Stimulated activated CD4-positive, alpha-beta T cell treated with anti-CD3 and anti-CD28 coated beads, Interleukin-2, amount 100 ng/mL, for 48 hours (primary cell): ENCODE measurements at regions not wholly inside any gene's neighbourhood (a gene's known extent, or its start where the extent isn't known, plus 50 kb on each side); places are given as distances from the start of the nearest gene placed in this dataset.
A peak's percentile ranks its signal among the peaks of the same experiment; 100 is the strongest.
"Not testable (repeated sequence)": the region's sequence is repeated elsewhere in the genome, so short reads cannot be mapped to it uniquely, and the experiment has no call there.

Experiments used
- DNase-seq, 2 donors: peaks; one replicate each; pipeline ENCODE4 v3.0.0-alpha.2; 2020

GRCh38 chr11:91295591-91295990 lies 929.0 kb upstream of the FAT3 start:
- DNase-seq = no peak

- DNase-seq = no peak
These were observed 931.5 kb upstream of the FAT3 start for GRCh38 chr11:91293119-91293518.

- DNase-seq = no peak
These were observed 952.5 kb upstream of the FAT3 start for GRCh38 chr11:91272089-91272488.

- DNase-seq = not testable (repeated sequence)
These were observed 955.9 kb upstream of the FAT3 start for GRCh38 chr11:91268512-91269295.

- no peak for DNase-seq
These were observed 958.7 kb upstream of the FAT3 start for GRCh38 chr11:91265946-91266345.

GRCh38 chr11:91264481-91264880 lies 960.1 kb upstream of the FAT3 start:
- DNase-seq = no peak

GRCh38 chr11:91263496-91264365 lies 960.9 kb upstream of the FAT3 start:
- no peak for DNase-seq

- DNase-seq = no peak
These were observed 963.1 kb upstream of the FAT3 start for GRCh38 chr11:91261513-91261912.

- no peak for DNase-seq
These were observed 965.7 kb upstream of the FAT3 start for GRCh38 chr11:91258876-91259275.

GRCh38 chr11:91257667-91258066 lies 967.0 kb upstream of the FAT3 start:
- DNase-seq = no peak

GRCh38 chr11:91248199-91248807 lies 976.3 kb upstream of the FAT3 start:
- peak; percentile 3 to 10 for DNase-seq

- DNase-seq = no peak
These were observed 977.4 kb upstream of the FAT3 start for GRCh38 chr11:91247009-91247735.

- no peak for DNase-seq
These were observed 979.7 kb upstream of the FAT3 start for GRCh38 chr11:91244912-91245311.

GRCh38 chr11:91243630-91244029 lies 981.0 kb upstream of the FAT3 start:
- DNase-seq = no peak

GRCh38 chr11:91243051-91243450 lies 981.6 kb upstream of the FAT3 start:
- DNase-seq = no peak

GRCh38 chr11:91241226-91241625 lies 983.4 kb upstream of the FAT3 start:
- DNase-seq = no peak

- DNase-seq = no peak
These were observed 985.3 kb upstream of the FAT3 start for GRCh38 chr11:91239359-91239758.

GRCh38 chr11:91231226-91231625 lies 993.4 kb upstream of the FAT3 start:
- no peak for DNase-seq

GRCh38 chr11:91230647-91231046 lies 994.0 kb upstream of the FAT3 start:
- DNase-seq = no peak

GRCh38 chr11:91222830-91223229 lies 1000.0 kb upstream of the CHORDC1 start:
- DNase-seq = no peak

- DNase-seq = no peak
These were observed 997.8 kb upstream of the CHORDC1 start for GRCh38 chr11:91220476-91221202.

GRCh38 chr11:91219535-91219934 lies 996.7 kb upstream of the CHORDC1 start:
- no peak for DNase-seq
